ENCODE measurements at regions not wholly inside any gene's neighbourhood (a gene's known extent, or its start where the extent isn't known, plus 50 kb on each side); places are given as distances from the start of the nearest gene placed in this dataset.

DNA sequence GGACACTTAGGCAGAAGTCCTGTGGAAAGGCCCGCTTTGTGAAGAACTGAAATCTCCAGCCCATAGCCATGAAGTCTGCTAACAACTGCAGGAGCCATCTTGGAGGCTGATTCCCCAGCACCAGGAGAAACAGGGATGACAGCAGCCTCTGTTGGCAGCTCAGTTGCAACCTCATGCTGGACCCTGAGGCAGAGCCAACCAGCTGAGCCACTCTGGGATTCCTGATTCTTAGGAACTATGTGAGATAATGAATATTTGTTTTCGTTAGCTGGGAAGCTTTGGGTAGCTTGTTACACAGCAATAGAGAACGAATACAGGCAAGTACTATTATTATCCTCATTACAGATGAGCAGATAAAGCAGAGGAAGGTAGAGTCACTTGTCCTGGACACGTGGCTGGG is 210.5 kb upstream of the ANKH start:
- no peaks in the 10 kb centered on the region for H3K4me1 ChIP-seq
- WGBS, 2 donors: 76 to 81% methylated on average over 4 of the region's 4 CpGs

GRCh38 chr5:15080219-15080618 is 208.6 kb upstream of the ANKH start:
- intact Hi-C loops (cut with DNase I; ENCODE audit: low total_unique reads): no loop called here
- H3K9me3 ChIP-seq: no peaks in the 10 kb centered on the region
- no peaks in the 10 kb centered on the region for H3K4me1 ChIP-seq
- WGBS, 2 donors: 59 to 68% methylated on average over 1 of the region's 1 CpG
- H3K27me3 ChIP-seq: no peaks in the 10 kb centered on the region
- TF ChIP-seq POLR2A (IDR thresholded peaks at IDR 0.05): no peak
- no peak for TF ChIP-seq CTCF (IDR thresholded peaks at IDR 0.05)
- DNase-seq: no peak
- no peaks in the 10 kb centered on the region for H3K36me3 ChIP-seq (ENCODE audit: low read depth, missing control alignments)
- H3K27ac ChIP-seq: no peak overlapping the region
- no peak overlapping the region for H3K4me3 ChIP-seq

More for the DNA sequence above, 210.5 kb upstream of the ANKH start:
- Histone ChIP-seq H3K27ac (no peak overlapping the region), H3K4me3 (no peak overlapping the region), H3K27me3 (no peaks in the 10 kb centered on the region), H3K9me3 (no peaks in the 10 kb centered on the region), H3K36me3 (ENCODE audit: low read depth, missing control alignments) (no peaks in the 10 kb centered on the region)
- no peak for DNase-seq
- intact Hi-C loops (cut with DNase I; ENCODE audit: low total_unique reads): no loop called here
- no peak for TF ChIP-seq CTCF (IDR thresholded peaks at IDR 0.05)
- no peak for TF ChIP-seq POLR2A (IDR thresholded peaks at IDR 0.05)

DNA sequence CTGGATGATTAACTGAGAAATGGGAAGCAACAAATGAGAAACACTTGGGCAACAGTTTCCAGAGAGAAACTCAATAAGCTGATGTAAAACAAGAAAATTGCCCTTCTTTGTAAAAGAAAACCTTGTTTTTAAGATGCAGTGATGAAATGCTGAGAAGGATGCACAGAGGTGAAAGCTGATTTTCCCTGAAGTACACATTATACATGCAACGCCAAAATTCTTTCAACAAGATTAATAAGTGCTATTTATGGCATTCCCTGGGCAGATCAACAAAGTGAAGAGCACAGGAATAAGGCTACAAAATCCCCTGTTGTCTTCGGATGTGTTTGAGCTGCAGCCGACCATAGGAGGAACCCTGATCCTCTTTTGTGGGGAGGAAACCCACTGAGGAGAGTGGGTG is 208.0 kb upstream of the ANKH start:
- 79 to 80% methylated on average over 3 of the region's 3 CpGs for WGBS, 2 donors
- intact Hi-C loops (cut with DNase I; ENCODE audit: low total_unique reads): no loop called here
- H3K27ac ChIP-seq: no peak overlapping the region

GRCh38 chr5:15074651-15075050 is 203.1 kb upstream of the ANKH start:
- no peaks in the 10 kb centered on the region for H3K36me3 ChIP-seq (ENCODE audit: low read depth, missing control alignments)
- DNase-seq: no peak
- no peak for TF ChIP-seq POLR2A (IDR thresholded peaks at IDR 0.05)
- TF ChIP-seq CTCF (IDR thresholded peaks at IDR 0.05): no peak
- intact Hi-C loops (cut with DNase I; ENCODE audit: low total_unique reads): no loop called here
- no peaks in the 10 kb centered on the region for H3K9me3 ChIP-seq
- no peaks in the 10 kb centered on the region for H3K4me1 ChIP-seq
- H3K27ac ChIP-seq: no peak overlapping the region
- no peak overlapping the region for H3K4me3 ChIP-seq
- no peaks in the 10 kb centered on the region for H3K27me3 ChIP-seq

More for the DNA sequence above, 208.0 kb upstream of the ANKH start:
- H3K27me3 ChIP-seq: no peaks in the 10 kb centered on the region
- no peaks in the 10 kb centered on the region for H3K36me3 ChIP-seq (ENCODE audit: low read depth, missing control alignments)
- no peaks in the 10 kb centered on the region for H3K4me1 ChIP-seq
- no peak for TF ChIP-seq CTCF (IDR thresholded peaks at IDR 0.05)
- TF ChIP-seq POLR2A (IDR thresholded peaks at IDR 0.05): no peak
- no peak overlapping the region for H3K4me3 ChIP-seq
- no peaks in the 10 kb centered on the region for H3K9me3 ChIP-seq
- DNase-seq: no peak

DNA sequence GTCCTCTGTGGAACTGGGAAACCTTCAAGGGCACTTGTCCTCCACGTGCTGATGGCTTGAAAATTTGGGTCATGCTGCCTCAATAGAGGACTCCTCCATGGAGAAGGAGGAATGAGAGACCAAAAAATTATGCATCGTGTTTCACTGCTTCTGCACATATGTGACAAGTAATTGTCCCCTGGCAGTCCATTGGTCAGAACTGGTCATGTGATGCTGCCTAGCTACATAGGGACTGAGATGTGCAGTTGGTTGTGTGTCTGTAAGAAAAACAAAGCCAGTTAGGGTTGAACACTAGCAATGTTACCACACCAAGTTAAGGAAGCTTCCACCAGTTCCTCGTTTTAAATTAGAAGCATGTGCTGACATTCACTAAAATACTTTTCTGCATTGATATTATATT is 201.9 kb upstream of the ANKH start:
- Histone ChIP-seq H3K36me3 (ENCODE audit: low read depth, missing control alignments) (no peaks in the 10 kb centered on the region), H3K4me3 (no peak overlapping the region), H3K9me3 (no peaks in the 10 kb centered on the region), H3K27me3 (no peaks in the 10 kb centered on the region), H3K27ac (no peak overlapping the region), H3K4me1 (no peaks in the 10 kb centered on the region)
- intact Hi-C loops (cut with DNase I; ENCODE audit: low total_unique reads): no loop called here
- WGBS, 2 donors: 87 to 90% methylated on average over 3 of the region's 3 CpGs
- TF ChIP-seq POLR2A (IDR thresholded peaks at IDR 0.05) (no peak), CTCF (IDR thresholded peaks at IDR 0.05) (no peak)
- no peak for DNase-seq

Data from testis (tissue), 2 donors.